Liver (tissue), 8 donors: ENCODE measurements at regions not wholly inside any gene's neighbourhood (a gene's known extent, or its start where the extent isn't known, plus 50 kb on each side); places are given as distances from the start of the nearest gene placed in this dataset.

ENCODE experiments used
- DNase-seq: peaks from one replicate; pipeline ENCODE4 v3.0.0-alpha.2; 2017; ENCODE audit warnings: low spot score
- H3K27ac ChIP-seq, 2 donors: one replicate each; pipeline ENCODE4 v1.7.0; 2013; ENCODE audit warnings: inconsistent platforms in 2 of 2, low read length in 2 of 2, control low read depth in 1 of 2, low read depth in 1 of 2, mild to moderate bottlenecking in 1 of 2
- H3K27me3 ChIP-seq, 4 donors: one replicate each; pipeline versions ENCODE4 v1.6.1 to v1.7.0; 2013; ENCODE audit warnings: low read length in 3 of 4, inconsistent platforms in 1 of 4, mild to moderate bottlenecking in 1 of 4, moderate library complexity in 1 of 4; ENCODE audit not compliant: control insufficient read depth in 4 of 4, insufficient read depth in 4 of 4
- H3K36me3 ChIP-seq, 4 donors: one replicate each; pipeline versions ENCODE4 v1.6.1 to v1.7.0; 2013; ENCODE audit warnings: low read length in 3 of 4, mild to moderate bottlenecking in 3 of 4, low read depth in 1 of 4, moderate library complexity in 1 of 4; ENCODE audit not compliant: control insufficient read depth in 4 of 4, insufficient read depth in 3 of 4
- H3K4me1 ChIP-seq, 4 donors: one replicate each; pipeline versions ENCODE4 v1.6.1 to v1.7.0; 2013; ENCODE audit warnings: low read length in 3 of 4, mild to moderate bottlenecking in 3 of 4, moderate library complexity in 1 of 4; ENCODE audit not compliant: control insufficient read depth in 4 of 4, insufficient read depth in 4 of 4
- H3K4me3 ChIP-seq, 3 donors: one replicate each; pipeline versions ENCODE4 v1.6.1 to v1.7.0; 2013; ENCODE audit warnings: low read length in 3 of 3, control low read depth in 1 of 3, low read depth in 1 of 3, mild to moderate bottlenecking in 1 of 3
- H3K9ac ChIP-seq, 2 donors: one replicate each; pipeline ENCODE4 v1.7.0; 2013; ENCODE audit warnings: low read length in 2 of 2, mild to moderate bottlenecking in 2 of 2, moderate library complexity in 2 of 2, control low read depth in 1 of 2, low read depth in 1 of 2
- H3K9me3 ChIP-seq, 4 donors: one replicate each; pipeline versions ENCODE4 v1.6.1 to v1.7.0; 2013; ENCODE audit warnings: low read length in 3 of 4; ENCODE audit not compliant: control insufficient read depth in 4 of 4
- CTCF ChIP-seq: fragments of 150-350 bp; IDR thresholded peaks from 2 replicates; pipeline ENCODE4 v1.5.1; 2017; ENCODE audit warnings: improper control_type of control experiment, low read depth, low read length; ENCODE audit not compliant: missing input control
- EGR1 ChIP-seq, 2 donors: IDR thresholded peaks; 2 replicates each; pipeline ENCODE4 v1.6.1; 2016 to 2018; ENCODE audit warnings: antibody characterized with exemption in 2 of 2, low read depth in 2 of 2
- FOXA1 ChIP-seq: IDR thresholded peaks from 2 replicates; pipeline ENCODE4 v1.6.1; 2016; ENCODE audit warnings: antibody characterized with exemption
- FOXA2 ChIP-seq: IDR thresholded peaks from 2 replicates; pipeline ENCODE4 v1.6.1; 2016; ENCODE audit warnings: antibody characterized with exemption
- GABPA ChIP-seq, 2 donors: IDR thresholded peaks in 1 of 2; conservative IDR thresholded peaks in 1 of 2; 2 replicates each; pipeline ENCODE4 v1.6.1; 2016; ENCODE audit warnings: antibody characterized with exemption in 2 of 2, mild to moderate bottlenecking in 1 of 2, moderate library complexity in 1 of 2
- HNF4A ChIP-seq, 2 donors: conservative IDR thresholded peaks; 2 replicates each; pipeline ENCODE4 v1.6.1; 2016; ENCODE audit warnings: antibody characterized with exemption in 2 of 2, mild to moderate bottlenecking in 2 of 2
- HNF4G ChIP-seq: IDR thresholded peaks from 2 replicates; pipeline ENCODE4 v1.6.1; 2016; ENCODE audit warnings: antibody characterized with exemption
- JUND ChIP-seq, 2 donors: IDR thresholded peaks; 2 replicates each; pipeline ENCODE4 v1.6.1; 2016; ENCODE audit warnings: antibody characterized with exemption in 2 of 2
- NR2F2 ChIP-seq: IDR thresholded peaks from 2 replicates; pipeline ENCODE4 v1.6.1; 2016; ENCODE audit warnings: antibody characterized with exemption
- RAD21 ChIP-seq, 2 donors: IDR thresholded peaks; 2 replicates each; pipeline ENCODE4 v1.6.1; 2016; ENCODE audit warnings: antibody characterized with exemption in 2 of 2, mild to moderate bottlenecking in 2 of 2
- REST ChIP-seq: IDR thresholded peaks from 2 replicates; pipeline ENCODE4 v1.6.1; 2016; ENCODE audit warnings: antibody characterized with exemption, mild to moderate bottlenecking
- RXRA ChIP-seq, 2 donors: IDR thresholded peaks; 2 replicates each; pipeline ENCODE4 v1.6.1; 2017 to 2018; ENCODE audit warnings: antibody characterized with exemption in 2 of 2, mild to moderate bottlenecking in 1 of 2
- SP1 ChIP-seq: IDR thresholded peaks from 2 replicates; pipeline ENCODE4 v1.6.1; 2018; ENCODE audit warnings: antibody characterized with exemption, mild to moderate bottlenecking
- TAF1 ChIP-seq: conservative IDR thresholded peaks from 2 replicates; pipeline ENCODE4 v1.6.1; 2016; ENCODE audit warnings: antibody characterized with exemption, mild to moderate bottlenecking
- ZBTB33 ChIP-seq: IDR thresholded peaks from 2 replicates; pipeline ENCODE4 v1.6.1; 2016; ENCODE audit warnings: antibody characterized with exemption
- WGBS: extraction: QIAGEN DNeasy Blood & Tissue Kit; methylation state at CpG from one replicate; pipeline ENCODE4 v1.1.7; 2013; 5-methylcytosine and 5-hydroxymethylcytosine counted together
- TF ChIP-seq, protein P1 (sequence below): IDR thresholded peaks from 2 replicates; pipeline ENCODE4 v1.6.1; 2016; ENCODE audit warnings: antibody characterized with exemption
- TF ChIP-seq, protein P2 (sequence below): IDR thresholded peaks from 2 replicates; pipeline ENCODE4 v1.6.1; 2016; ENCODE audit warnings: antibody characterized with exemption
- donor health status: healthy.
- donor health status: healthy.
- donor health status: healthy.
- donor health status: healthy.
- donor health status: healthy.

- no peak for TF ChIP-seq TAF1
- no peak for TF ChIP-seq HNF4A (conservative IDR thresholded peaks at IDR 0.05)
- no peak for TF ChIP-seq EGR1 (IDR thresholded peaks at IDR 0.05; ENCODE audit: low read depth in 2 of 2)
These were observed 94.9 kb upstream of the SLC16A7 start (continued) for GRCh38 chr12:59500915-59501314.

DNA sequence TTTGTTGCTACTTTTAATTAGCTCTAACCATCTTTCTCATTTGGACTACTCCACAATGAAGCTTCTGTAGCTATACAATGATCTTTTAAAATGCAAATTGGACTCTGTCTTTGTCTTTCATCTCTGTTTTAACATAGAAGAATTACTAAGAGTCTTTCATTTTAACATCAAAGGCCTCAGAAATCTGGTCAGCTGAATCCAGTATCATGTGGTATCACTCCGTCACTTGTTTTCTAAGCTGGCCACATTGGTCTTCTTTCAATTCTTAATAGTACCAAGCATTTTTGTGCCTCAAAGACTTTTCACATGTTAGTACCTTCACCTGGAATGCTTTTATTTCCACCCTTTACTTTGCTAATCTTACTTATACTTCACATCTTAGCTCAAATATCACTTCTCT is 95.5 kb upstream of the SLC16A7 start:
- DNase-seq, result no peak
- no peaks in the 10 kb centered on the region for H3K27me3 ChIP-seq
- no peak overlapping the region for H3K4me3 ChIP-seq
- H3K36me3 ChIP-seq, result no peaks in the 10 kb centered on the region
- no peak overlapping the region for H3K27ac ChIP-seq
- H3K4me1 ChIP-seq, result no peaks in the 10 kb centered on the region
- H3K9ac ChIP-seq, result no peak overlapping the region
- no peaks in the 10 kb centered on the region for H3K9me3 ChIP-seq
- TF ChIP-seq JUND (IDR thresholded peaks at IDR 0.05) (no peak), FOXA2 (no peak), CTCF (no peak), REST (no peak), ZBTB33 (no peak), TAF1 (no peak), FOXA1 (no peak), NR2F2 (no peak), RXRA (IDR thresholded peaks at IDR 0.05) (no peak), HNF4G (no peak), RAD21 (IDR thresholded peaks at IDR 0.05) (no peak)
- TF ChIP-seq, protein P1, sequence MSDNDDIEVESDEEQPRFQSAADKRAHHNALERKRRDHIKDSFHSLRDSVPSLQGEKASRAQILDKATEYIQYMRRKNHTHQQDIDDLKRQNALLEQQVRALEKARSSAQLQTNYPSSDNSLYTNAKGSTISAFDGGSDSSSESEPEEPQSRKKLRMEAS, result no peak
- TF ChIP-seq, protein P2, sequence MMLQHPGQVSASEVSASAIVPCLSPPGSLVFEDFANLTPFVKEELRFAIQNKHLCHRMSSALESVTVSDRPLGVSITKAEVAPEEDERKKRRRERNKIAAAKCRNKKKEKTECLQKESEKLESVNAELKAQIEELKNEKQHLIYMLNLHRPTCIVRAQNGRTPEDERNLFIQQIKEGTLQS, result no peak
- 94% methylated on average over 1 of the region's 1 CpG for WGBS

DNA sequence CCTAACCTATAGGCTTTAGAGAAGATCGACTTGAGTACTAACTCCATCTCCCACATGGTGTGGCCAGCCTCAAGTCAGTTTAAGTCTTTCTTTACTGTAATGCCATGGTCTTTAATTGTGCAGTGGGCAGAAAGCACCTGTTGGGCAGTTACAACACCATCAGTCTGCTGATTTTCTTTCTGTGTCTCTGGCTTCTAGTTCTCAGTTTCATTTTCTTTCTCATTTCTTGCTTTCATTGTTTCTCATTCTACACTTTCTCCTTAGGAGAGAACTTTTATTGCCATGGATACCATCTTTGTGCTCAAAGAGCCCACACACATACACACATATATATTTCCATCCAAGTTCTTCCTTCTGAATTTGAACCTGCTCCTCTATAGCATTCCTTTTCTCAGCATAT is 96.1 kb upstream of the SLC16A7 start:
- no peak overlapping the region for H3K9ac ChIP-seq
- no peaks in the 10 kb centered on the region for H3K4me1 ChIP-seq
- no peak overlapping the region for H3K27ac ChIP-seq
- TF ChIP-seq, protein P2, result no peak
- TF ChIP-seq EGR1 (IDR thresholded peaks at IDR 0.05; ENCODE audit: low read depth in 2 of 2) (no peak), GABPA (IDR thresholded peaks at IDR 0.05 in 1 of 2, conservative IDR thresholded peaks at IDR 0.05 in 1 of 2) (no peak), SP1 (no peak), RXRA (IDR thresholded peaks at IDR 0.05) (no peak), HNF4A (conservative IDR thresholded peaks at IDR 0.05) (no peak), FOXA2 (no peak)
- TF ChIP-seq, protein P1, result no peak
- H3K9me3 ChIP-seq, result no peaks in the 10 kb centered on the region
- no peak overlapping the region for H3K4me3 ChIP-seq
- no peaks in the 10 kb centered on the region for H3K36me3 ChIP-seq
- 55% methylated on average over 1 of the region's 1 CpG for WGBS
- no peak for DNase-seq
- H3K27me3 ChIP-seq, result no peaks in the 10 kb centered on the region
